ENCODE measurements at regions not wholly inside any gene's neighbourhood (a gene's known extent, or its start where the extent isn't known, plus 50 kb on each side); places are given as distances from the start of the nearest gene placed in this dataset.

DNA sequence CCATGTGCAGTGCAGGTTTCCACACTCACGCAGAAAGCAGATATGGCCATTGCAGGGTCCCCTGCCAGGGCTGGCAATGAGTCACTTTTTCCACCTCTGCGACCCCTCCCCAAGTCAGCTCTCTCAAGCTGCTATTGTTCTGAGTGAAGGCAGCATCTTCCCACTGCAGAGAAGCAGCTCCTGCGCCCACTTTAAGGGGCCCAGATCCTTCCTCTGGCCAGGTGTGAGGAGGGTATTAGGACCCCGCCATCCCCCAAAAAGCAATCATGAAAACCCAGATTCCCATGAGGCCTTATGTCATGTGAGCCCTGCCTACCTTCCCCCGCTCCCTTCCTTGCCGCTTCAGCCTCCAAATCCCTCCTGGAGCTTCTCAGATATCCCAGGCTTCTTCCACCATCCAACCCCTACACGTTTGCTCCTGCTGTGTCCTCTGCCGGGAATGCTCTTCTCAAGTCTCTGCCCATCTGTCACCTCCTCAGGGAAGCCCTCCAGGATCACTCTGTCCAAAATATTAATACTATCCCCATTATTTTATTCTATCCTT, 220.3 kb downstream of the NFATC2 start:
- TF ChIP-seq EZH2 (IDR thresholded peaks at IDR 0.05; ENCODE audit: borderline replicate concordance): no peak
- TF ChIP-seq, protein P1, sequence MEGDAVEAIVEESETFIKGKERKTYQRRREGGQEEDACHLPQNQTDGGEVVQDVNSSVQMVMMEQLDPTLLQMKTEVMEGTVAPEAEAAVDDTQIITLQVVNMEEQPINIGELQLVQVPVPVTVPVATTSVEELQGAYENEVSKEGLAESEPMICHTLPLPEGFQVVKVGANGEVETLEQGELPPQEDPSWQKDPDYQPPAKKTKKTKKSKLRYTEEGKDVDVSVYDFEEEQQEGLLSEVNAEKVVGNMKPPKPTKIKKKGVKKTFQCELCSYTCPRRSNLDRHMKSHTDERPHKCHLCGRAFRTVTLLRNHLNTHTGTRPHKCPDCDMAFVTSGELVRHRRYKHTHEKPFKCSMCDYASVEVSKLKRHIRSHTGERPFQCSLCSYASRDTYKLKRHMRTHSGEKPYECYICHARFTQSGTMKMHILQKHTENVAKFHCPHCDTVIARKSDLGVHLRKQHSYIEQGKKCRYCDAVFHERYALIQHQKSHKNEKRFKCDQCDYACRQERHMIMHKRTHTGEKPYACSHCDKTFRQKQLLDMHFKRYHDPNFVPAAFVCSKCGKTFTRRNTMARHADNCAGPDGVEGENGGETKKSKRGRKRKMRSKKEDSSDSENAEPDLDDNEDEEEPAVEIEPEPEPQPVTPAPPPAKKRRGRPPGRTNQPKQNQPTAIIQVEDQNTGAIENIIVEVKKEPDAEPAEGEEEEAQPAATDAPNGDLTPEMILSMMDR (IDR thresholded peaks at IDR 0.05; ENCODE audit: poor library complexity): no peak

Measured in hepatocyte (in vitro differentiated cells).